GM19043 (cell line): ENCODE measurements at regions not wholly inside any gene's neighbourhood (a gene's known extent, or its start where the extent isn't known, plus 50 kb on each side); places are given as distances from the start of the nearest gene placed in this dataset.
"Not testable (repeated sequence)": the region's sequence is repeated elsewhere in the genome, so short reads cannot be mapped to it uniquely, and the experiment has no call there.

Source experiments
- ATAC-seq: cut with Tn5 transposase; IDR thresholded peaks from one replicate; pipeline ENCODE4 v1.9.1; 2021; ENCODE audit warnings: low read depth; ENCODE audit not compliant: unreplicated experiment

GRCh38 chr13:111491659-111492058 lies 171.2 kb downstream of the TEX29 start:
- ATAC-seq = no peak

GRCh38 chr13:111492341-111492950 lies 172.0 kb downstream of the TEX29 start:
- ATAC-seq = no peak

- no peak for ATAC-seq
Observed at GRCh38 chr13:111492958-111493357, 172.5 kb downstream of the TEX29 start.

GRCh38 chr13:111493468-111493867 lies 173.0 kb downstream of the TEX29 start:
- no peak for ATAC-seq

- ATAC-seq = no peak
Observed at GRCh38 chr13:111494641-111495040, 174.2 kb downstream of the TEX29 start.

- ATAC-seq = not testable (repeated sequence)
Observed at GRCh38 chr13:111501596-111502535, 181.4 kb downstream of the TEX29 start.

GRCh38 chr13:111502957-111503356 lies 182.5 kb downstream of the TEX29 start:
- ATAC-seq = no peak

- no peak for ATAC-seq
Observed at GRCh38 chr13:111503376-111503775, 182.9 kb downstream of the TEX29 start.

GRCh38 chr13:111503905-111504695 lies 183.7 kb downstream of the TEX29 start:
- ATAC-seq = no peak

GRCh38 chr13:111505175-111505777 lies 184.8 kb downstream of the TEX29 start:
- no peak for ATAC-seq

- ATAC-seq = no peak
Observed at GRCh38 chr13:111506125-111506524, 185.7 kb downstream of the TEX29 start.

- ATAC-seq = no peak
Observed at GRCh38 chr13:111506621-111507020, 186.2 kb downstream of the TEX29 start.

GRCh38 chr13:111508164-111508870 lies 187.9 kb downstream of the TEX29 start:
- ATAC-seq = no peak

- ATAC-seq = no peak
Observed at GRCh38 chr13:111508902-111509509, 188.6 kb downstream of the TEX29 start.

- no peak for ATAC-seq
Observed at GRCh38 chr13:111510502-111511218, 190.2 kb downstream of the TEX29 start.

GRCh38 chr13:111511219-111511732 lies 190.8 kb downstream of the TEX29 start:
- no peak for ATAC-seq

- ATAC-seq = no peak
Observed at GRCh38 chr13:111511805-111512504, 191.5 kb downstream of the TEX29 start.

- ATAC-seq = no peak
Observed at GRCh38 chr13:111512707-111513106, 192.3 kb downstream of the TEX29 start.
